Esophagus (tissue), 2 donors: ENCODE measurements at regions not wholly inside any gene's neighbourhood (a gene's known extent, or its start where the extent isn't known, plus 50 kb on each side); places are given as distances from the start of the nearest gene placed in this dataset.

ENCODE experiments used
- H3K27ac ChIP-seq, 2 donors: one replicate each; pipeline ENCODE4 v1.5.1; 2013; ENCODE audit warnings: low read depth in 2 of 2, mild to moderate bottlenecking in 2 of 2, inconsistent platforms in 1 of 2, low read length in 1 of 2, moderate library complexity in 1 of 2
- H3K27me3 ChIP-seq, 2 donors: one replicate each; pipeline ENCODE4 v1.6.1; 2013; ENCODE audit warnings: low read length in 2 of 2, control low read depth in 1 of 2, mild to moderate bottlenecking in 1 of 2; ENCODE audit not compliant: insufficient read depth in 2 of 2, control insufficient read depth in 1 of 2
- H3K36me3 ChIP-seq, 2 donors: one replicate each; pipeline ENCODE4 v1.6.1; 2013; ENCODE audit warnings: low read length in 1 of 2; ENCODE audit not compliant: control insufficient read depth in 2 of 2, insufficient read depth in 2 of 2
- H3K4me1 ChIP-seq, 2 donors: one replicate each; pipeline ENCODE4 v1.6.1; 2013; ENCODE audit warnings: low read length in 1 of 2; ENCODE audit not compliant: control insufficient read depth in 2 of 2, insufficient read depth in 2 of 2
- H3K4me3 ChIP-seq, 2 donors: one replicate each; pipeline ENCODE4 v1.5.1; 2013; ENCODE audit warnings: low read length in 2 of 2, mild to moderate bottlenecking in 2 of 2, low read depth in 1 of 2, moderate library complexity in 1 of 2
- H3K9me3 ChIP-seq, 2 donors: one replicate each; pipeline ENCODE4 v1.6.1; 2013; ENCODE audit warnings: mild to moderate bottlenecking in 2 of 2, low read depth in 1 of 2, low read length in 1 of 2, moderate library complexity in 1 of 2; ENCODE audit not compliant: control insufficient read depth in 2 of 2, insufficient read depth in 1 of 2
- WGBS, 2 donors: extraction: QIAGEN DNeasy Blood & Tissue Kit; methylation state at CpG; one replicate each; pipeline ENCODE4 v1.1.7; 2013; 5-methylcytosine and 5-hydroxymethylcytosine counted together
- donor health status: healthy with polysubstance abuse.
- donor health status: Bipolar disorder and iron deficiency.

- 82 to 83% methylated on average over 5 of the region's 5 CpGs for WGBS, 2 donors
- Histone ChIP-seq H3K9me3 (no peaks in the 10 kb centered on the region), H3K27me3 (no peaks in the 10 kb centered on the region), H3K27ac (no peak overlapping the region), H3K4me1 (no peaks in the 10 kb centered on the region), H3K4me3 (no peak overlapping the region), H3K36me3 (no peaks in the 10 kb centered on the region)
Measured at GRCh38 chr4:60189286-60189685, 1010.8 kb upstream of the ADGRL3 start.

GRCh38 chr4:60194214-60194613 is 1005.9 kb upstream of the ADGRL3 start:
- Histone ChIP-seq H3K9me3 (no peaks in the 10 kb centered on the region), H3K36me3 (no peaks in the 10 kb centered on the region), H3K4me1 (no peaks in the 10 kb centered on the region), H3K27me3 (no peaks in the 10 kb centered on the region), H3K4me3 (no peak overlapping the region), H3K27ac (no peak overlapping the region)
- 85 to 91% methylated on average over 1 of the region's 1 CpG for WGBS, 2 donors

GRCh38 chr4:60195256-60195655 is 1004.9 kb upstream of the ADGRL3 start:
- Histone ChIP-seq H3K27ac (no peak overlapping the region), H3K9me3 (no peaks in the 10 kb centered on the region), H3K4me3 (no peak overlapping the region), H3K36me3 (no peaks in the 10 kb centered on the region), H3K27me3 (no peaks in the 10 kb centered on the region), H3K4me1 (no peaks in the 10 kb centered on the region)
- WGBS, 2 donors = 51 to 54% methylated on average over 2 of the region's 2 CpGs

GRCh38 chr4:60201052-60201673 is 999.0 kb upstream of the ADGRL3 start:
- H3K4me1 ChIP-seq = no peaks in the 10 kb centered on the region
- no peak overlapping the region for H3K4me3 ChIP-seq
- WGBS, 2 donors = 8 to 9% methylated on average over 3 of the region's 3 CpGs
- no peak overlapping the region for H3K27ac ChIP-seq
- no peaks in the 10 kb centered on the region for H3K36me3 ChIP-seq
- no peaks in the 10 kb centered on the region for H3K27me3 ChIP-seq
- no peaks in the 10 kb centered on the region for H3K9me3 ChIP-seq

- 82 to 94% methylated on average over 1 of the region's 1 CpG for WGBS, 2 donors
- H3K36me3 ChIP-seq = no peaks in the 10 kb centered on the region
- H3K9me3 ChIP-seq = no peaks in the 10 kb centered on the region
- H3K4me1 ChIP-seq = no peaks in the 10 kb centered on the region
- H3K27me3 ChIP-seq = no peaks in the 10 kb centered on the region
- no peak overlapping the region for H3K27ac ChIP-seq
- no peak overlapping the region for H3K4me3 ChIP-seq
Measured at GRCh38 chr4:60209588-60209987, 990.5 kb upstream of the ADGRL3 start.

- 97 to 98% methylated on average over 2 of the region's 2 CpGs for WGBS, 2 donors
- Histone ChIP-seq H3K27ac (no peak overlapping the region), H3K27me3 (no peaks in the 10 kb centered on the region), H3K4me1 (no peaks in the 10 kb centered on the region), H3K4me3 (no peak overlapping the region), H3K36me3 (no peaks in the 10 kb centered on the region), H3K9me3 (no peaks in the 10 kb centered on the region)
Measured at GRCh38 chr4:60215906-60216305, 984.2 kb upstream of the ADGRL3 start.

GRCh38 chr4:60216752-60217151 is 983.4 kb upstream of the ADGRL3 start:
- no peaks in the 10 kb centered on the region for H3K36me3 ChIP-seq
- H3K27me3 ChIP-seq = no peaks in the 10 kb centered on the region
- 53 to 71% methylated on average over 1 of the region's 1 CpG for WGBS, 2 donors
- H3K27ac ChIP-seq = no peak overlapping the region
- H3K4me1 ChIP-seq = no peaks in the 10 kb centered on the region
- no peak overlapping the region for H3K4me3 ChIP-seq
- no peaks in the 10 kb centered on the region for H3K9me3 ChIP-seq

- Histone ChIP-seq H3K4me1 (no peaks in the 10 kb centered on the region), H3K9me3 (no peaks in the 10 kb centered on the region), H3K27me3 (no peaks in the 10 kb centered on the region), H3K27ac (no peak overlapping the region), H3K4me3 (no peak overlapping the region), H3K36me3 (no peaks in the 10 kb centered on the region)
- 92 to 93% methylated on average over 5 of the region's 5 CpGs for WGBS, 2 donors
Measured at GRCh38 chr4:60221866-60222265, 978.3 kb upstream of the ADGRL3 start.

- WGBS, 2 donors = 81 to 85% methylated on average over 3 of the region's 3 CpGs
- no peaks in the 10 kb centered on the region for H3K36me3 ChIP-seq
- no peaks in the 10 kb centered on the region for H3K27me3 ChIP-seq
- no peaks in the 10 kb centered on the region for H3K9me3 ChIP-seq
- no peaks in the 10 kb centered on the region for H3K4me1 ChIP-seq
- H3K27ac ChIP-seq = no peak overlapping the region
- H3K4me3 ChIP-seq = no peak overlapping the region
Measured at GRCh38 chr4:60223208-60223923, 976.8 kb upstream of the ADGRL3 start.

GRCh38 chr4:60241866-60242265 is 958.3 kb upstream of the ADGRL3 start:
- Histone ChIP-seq H3K4me3 (no peak overlapping the region), H3K27ac (no peak overlapping the region), H3K27me3 (no peaks in the 10 kb centered on the region), H3K4me1 (no peaks in the 10 kb centered on the region), H3K9me3 (no peaks in the 10 kb centered on the region), H3K36me3 (no peaks in the 10 kb centered on the region)
- WGBS, 2 donors = 53 to 63% methylated on average over 4 of the region's 4 CpGs
